HG02852 (cell line): ENCODE measurements at regions not wholly inside any gene's neighbourhood (a gene's known extent, or its start where the extent isn't known, plus 50 kb on each side); places are given as distances from the start of the nearest gene placed in this dataset.
"Not testable (repeated sequence)": the region's sequence is repeated elsewhere in the genome, so short reads cannot be mapped to it uniquely, and the experiment has no call there.

ENCODE experiments used
- ATAC-seq: cut with Tn5 transposase; IDR thresholded peaks from one replicate; pipeline ENCODE4 v1.9.1; 2021; ENCODE audit warnings: mild to moderate bottlenecking, moderate library complexity; ENCODE audit not compliant: unreplicated experiment

- no peak for ATAC-seq
These were observed 299.3 kb downstream of the RASEF start for GRCh38 chr9:82763656-82764055.

GRCh38 chr9:82764061-82764668 is 298.8 kb downstream of the RASEF start:
- no peak for ATAC-seq

GRCh38 chr9:82774707-82775231 is 288.2 kb downstream of the RASEF start:
- not testable (repeated sequence) for ATAC-seq

- ATAC-seq = no peak
These were observed 286.4 kb downstream of the RASEF start for GRCh38 chr9:82776508-82776907.

- no peak for ATAC-seq
These were observed 285.6 kb downstream of the RASEF start for GRCh38 chr9:82777366-82777765.

- ATAC-seq = not testable (repeated sequence)
These were observed 284.0 kb downstream of the RASEF start for GRCh38 chr9:82778923-82779322.

GRCh38 chr9:82780017-82780416 is 282.9 kb downstream of the RASEF start:
- ATAC-seq = no peak

- no peak for ATAC-seq
These were observed 281.0 kb downstream of the RASEF start for GRCh38 chr9:82781921-82782392.

- no peak for ATAC-seq
These were observed 279.9 kb downstream of the RASEF start for GRCh38 chr9:82783045-82783444.

- ATAC-seq = no peak
These were observed 278.4 kb downstream of the RASEF start for GRCh38 chr9:82784589-82784988.

- ATAC-seq = no peak
These were observed 273.7 kb downstream of the RASEF start for GRCh38 chr9:82789155-82789824.

- no peak for ATAC-seq
These were observed 272.1 kb downstream of the RASEF start for GRCh38 chr9:82790875-82791274.

- no peak for ATAC-seq
These were observed 271.2 kb downstream of the RASEF start for GRCh38 chr9:82791692-82792091.

- ATAC-seq = no peak
These were observed 265.4 kb downstream of the RASEF start for GRCh38 chr9:82797534-82797933.

GRCh38 chr9:82799286-82799685 is 263.7 kb downstream of the RASEF start:
- no peak for ATAC-seq

GRCh38 chr9:82805027-82805426 is 257.9 kb downstream of the RASEF start:
- no peak for ATAC-seq

GRCh38 chr9:82808478-82808877 is 254.5 kb downstream of the RASEF start:
- no peak for ATAC-seq

- ATAC-seq = no peak
These were observed 252.0 kb downstream of the RASEF start for GRCh38 chr9:82810915-82811314.

- ATAC-seq = no peak
These were observed 243.7 kb downstream of the RASEF start for GRCh38 chr9:82819260-82819659.

- no peak for ATAC-seq
These were observed 242.8 kb downstream of the RASEF start for GRCh38 chr9:82820186-82820585.

GRCh38 chr9:82829818-82830217 is 233.1 kb downstream of the RASEF start:
- no peak for ATAC-seq

- no peak for ATAC-seq
These were observed 197.4 kb downstream of the RASEF start for GRCh38 chr9:82865524-82865923.
